OCI-M2 (cell line): ENCODE measurements at regions not wholly inside any gene's neighbourhood (a gene's known extent, or its start where the extent isn't known, plus 50 kb on each side); places are given as distances from the start of the nearest gene placed in this dataset.
"Not testable (repeated sequence)": the region's sequence is repeated elsewhere in the genome, so short reads cannot be mapped to it uniquely, and the experiment has no call there.

Experiments used
- DNase-seq: peaks from one replicate; lab custom pipeline; 2025; ENCODE audit not compliant: unreplicated experiment; lab: John Stamatoyannopoulos, UW

DNA sequence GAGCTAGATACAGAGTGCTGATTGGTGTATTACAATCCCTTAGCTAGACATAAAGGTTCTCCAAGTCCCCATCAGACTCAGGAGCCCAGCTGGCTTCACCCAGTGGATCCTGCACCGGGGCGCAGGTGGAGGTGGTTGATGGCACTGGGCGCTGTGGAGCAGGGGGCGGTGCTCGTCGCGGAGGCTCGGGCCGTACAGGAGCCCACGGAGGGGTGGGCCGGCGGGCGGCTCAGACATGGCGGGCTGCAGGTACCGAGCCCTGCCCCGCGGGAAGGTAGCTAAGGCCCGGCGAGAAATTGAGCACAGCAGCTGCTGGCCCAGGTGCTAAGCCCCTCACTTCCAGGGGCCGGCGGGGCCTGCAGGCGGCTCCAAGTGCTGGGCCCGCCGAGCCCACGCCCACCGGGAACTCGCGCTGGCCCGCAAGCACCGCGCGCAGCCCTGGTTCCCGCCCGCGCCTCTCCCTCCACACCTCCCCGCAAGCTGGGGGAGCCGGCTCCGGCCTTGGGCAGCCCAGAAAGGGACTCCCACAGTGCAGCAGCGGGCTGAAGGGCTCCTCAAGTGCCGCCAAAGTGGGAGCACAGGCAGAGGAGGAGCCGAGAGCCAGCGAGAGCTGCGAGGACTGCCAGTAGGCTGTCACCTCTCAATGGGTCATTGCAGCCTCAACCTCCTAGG lies 96.4 kb upstream of the MYO10 start:
- DNase-seq: not testable (repeated sequence)

DNA sequence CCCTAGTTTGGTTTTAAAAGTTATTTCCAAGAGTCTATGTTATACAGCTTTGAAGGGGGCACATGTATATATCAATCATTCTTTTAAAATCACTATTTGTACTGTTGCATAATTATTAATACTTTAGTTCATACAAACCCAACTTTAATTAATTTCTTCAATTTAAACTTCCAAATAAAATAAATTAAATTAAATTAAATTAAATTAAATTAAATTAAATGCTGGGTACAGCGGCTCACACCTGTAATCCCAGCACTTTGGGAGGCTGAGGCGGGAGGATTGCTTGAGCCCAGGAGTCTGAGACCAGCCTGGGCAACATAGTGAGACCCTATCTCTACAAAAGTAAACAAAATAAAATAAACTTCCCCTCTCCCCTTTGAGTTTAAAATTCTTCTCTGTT lies 98.9 kb upstream of the MYO10 start:
- DNase-seq: not testable (repeated sequence)

DNA sequence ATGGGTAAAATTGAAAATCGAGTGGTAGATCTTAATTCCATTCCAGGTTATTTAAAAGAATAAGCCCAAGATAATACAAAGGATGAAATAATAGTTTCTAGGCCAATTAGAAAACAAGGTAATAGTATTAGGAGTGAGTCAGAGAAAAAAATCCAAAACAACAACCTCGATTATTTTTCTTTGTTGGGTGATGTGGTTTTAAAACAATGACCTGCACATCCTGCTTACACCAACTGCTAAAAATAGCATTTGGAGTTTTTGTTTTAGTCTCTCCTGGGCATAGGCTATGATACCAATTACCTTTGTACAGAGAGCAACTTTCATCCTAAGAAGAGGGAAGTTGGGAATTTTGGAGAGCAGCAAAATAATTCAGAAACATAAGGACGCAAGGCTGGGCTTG lies 101.7 kb upstream of the MYO10 start:
- DNase-seq: no peak

DNA sequence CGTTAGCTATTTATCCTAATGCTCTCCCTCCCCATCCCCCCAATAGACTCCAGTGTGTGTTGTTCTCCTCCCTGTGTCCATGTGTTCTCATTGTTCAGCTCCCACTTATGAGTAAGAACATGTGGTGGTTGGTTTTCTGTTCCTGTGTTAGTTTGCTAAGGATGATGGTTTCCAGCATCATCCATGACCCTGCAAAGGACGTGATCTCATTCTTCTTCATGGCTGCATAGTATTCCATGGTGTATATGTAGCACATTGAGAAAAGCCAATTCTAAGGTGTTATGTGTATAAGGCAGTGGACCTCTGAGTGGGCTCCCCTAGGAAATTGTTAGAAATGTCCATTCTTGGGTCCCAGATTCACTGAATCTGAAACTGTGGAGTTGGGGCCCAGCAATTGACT lies 103.1 kb upstream of the MYO10 start:
- DNase-seq: no peak

DNA sequence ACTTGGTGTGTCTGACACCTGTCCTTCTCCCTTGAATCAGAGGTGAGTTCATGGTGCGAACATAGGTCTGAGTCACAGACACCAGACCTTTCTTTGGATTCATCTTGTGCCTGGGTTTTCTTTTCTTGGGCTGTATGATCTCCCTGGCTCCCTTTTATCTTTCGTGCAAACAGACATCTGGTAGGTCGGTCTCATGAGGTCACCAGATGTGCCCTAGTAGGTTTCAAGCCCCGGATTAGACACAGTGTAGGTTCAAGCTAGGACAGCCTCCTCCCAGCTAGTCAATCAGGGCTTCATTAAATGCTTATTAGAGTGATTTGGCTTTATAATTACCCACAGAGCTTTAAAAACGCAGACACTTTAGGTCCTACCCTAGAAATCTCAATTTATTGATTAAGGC lies 106.0 kb upstream of the MYO10 start:
- no peak for DNase-seq

DNA sequence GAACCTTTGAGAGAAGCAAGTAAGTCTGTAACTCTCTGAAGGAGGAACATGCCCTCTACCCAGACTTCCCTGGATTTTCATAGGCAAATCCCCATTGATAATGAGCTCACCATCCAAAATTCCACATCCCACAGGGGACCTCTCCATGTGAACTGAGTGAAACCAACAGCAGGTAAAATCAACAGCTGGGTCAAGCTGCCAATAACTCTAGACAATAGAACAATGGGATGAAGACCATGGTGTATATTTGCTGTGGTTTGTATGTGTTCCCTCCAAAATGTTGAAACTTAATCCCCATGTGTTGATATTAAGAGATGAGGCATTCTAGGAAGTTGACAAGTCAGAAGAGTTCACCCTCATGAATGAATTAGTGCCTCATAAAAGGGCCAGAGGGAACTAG lies 110.2 kb upstream of the MYO10 start:
- DNase-seq: no peak

DNA sequence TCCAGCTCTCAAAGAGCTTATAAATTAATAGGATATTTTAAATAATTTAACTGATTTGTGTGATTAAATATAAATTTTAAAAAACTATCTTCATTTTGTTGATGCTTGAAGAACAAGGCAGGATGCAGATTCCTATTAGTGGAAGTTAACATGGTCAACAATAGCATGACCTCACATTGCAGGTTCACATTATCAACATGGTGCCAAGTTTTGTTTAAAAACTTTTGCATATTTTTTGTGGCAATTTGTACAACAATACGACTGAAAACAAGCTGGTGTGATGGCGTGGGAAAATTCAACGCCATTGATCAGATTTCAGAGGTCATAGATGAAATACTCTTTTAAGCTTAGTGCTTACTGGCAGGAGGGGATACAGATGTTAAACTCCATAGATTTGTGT lies 114.1 kb upstream of the MYO10 start:
- DNase-seq: no peak

DNA sequence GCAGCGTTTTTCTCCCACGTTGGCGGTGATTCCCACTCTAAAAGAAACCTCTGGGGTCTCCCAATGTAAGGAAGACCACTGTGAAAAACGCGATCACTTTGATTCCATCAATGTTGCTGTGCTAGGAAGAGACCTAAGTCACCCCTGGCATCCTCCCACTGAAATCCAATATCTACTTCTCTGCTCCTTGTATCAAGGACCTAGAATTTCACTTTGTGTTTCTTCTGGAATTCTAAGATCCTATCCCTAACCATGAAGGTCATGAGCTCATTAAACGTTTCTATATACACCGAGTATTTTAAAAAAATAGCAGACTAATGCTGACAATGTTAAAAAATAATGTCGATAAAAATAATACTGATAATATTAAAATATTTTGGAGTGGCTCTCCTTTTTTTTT lies 118.8 kb upstream of the MYO10 start:
- no peak for DNase-seq

DNA sequence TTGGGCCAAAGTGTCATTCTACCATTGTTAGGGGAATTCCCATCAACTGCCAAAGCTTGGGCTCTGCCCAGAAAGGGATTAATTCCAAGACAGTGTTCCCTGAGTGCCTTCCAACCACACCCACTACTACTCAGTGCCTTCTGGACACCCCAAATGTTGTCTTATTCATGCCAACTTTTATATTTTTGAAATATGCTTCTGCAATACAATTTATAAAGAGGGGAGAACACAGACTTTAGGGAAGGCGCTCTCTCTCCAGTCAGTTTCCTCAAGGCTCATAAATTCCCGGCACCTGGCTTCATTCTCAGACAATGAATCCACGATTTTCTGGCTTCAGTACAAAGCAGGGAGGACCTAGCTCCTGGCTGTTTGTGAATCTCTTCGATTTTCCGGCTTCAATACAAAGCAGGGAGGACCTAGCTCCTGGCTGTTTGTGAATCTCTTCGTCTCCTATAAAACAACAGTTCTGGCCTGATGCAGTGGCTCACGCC lies 120.1 kb upstream of the MYO10 start:
- DNase-seq: no peak

DNA sequence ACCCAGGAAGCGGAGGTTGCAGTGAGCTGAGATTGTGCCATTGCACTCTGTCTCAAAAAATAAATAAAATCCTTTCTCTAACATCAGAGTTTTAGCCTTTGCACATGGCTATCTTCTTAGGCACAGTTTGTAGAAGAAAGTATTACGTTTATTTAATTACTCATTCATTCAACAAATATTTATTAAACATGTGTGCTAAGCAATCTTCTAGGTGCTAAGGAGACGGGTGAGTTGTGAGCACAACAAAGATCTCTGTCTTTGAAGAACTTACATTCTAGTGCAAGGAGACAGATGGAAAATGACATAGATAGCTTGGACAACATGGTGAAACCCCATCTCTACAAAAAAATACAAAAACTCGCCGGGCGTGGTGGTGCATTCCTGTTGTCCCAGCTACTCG lies 122.3 kb upstream of the MYO10 start:
- no peak for DNase-seq

DNA sequence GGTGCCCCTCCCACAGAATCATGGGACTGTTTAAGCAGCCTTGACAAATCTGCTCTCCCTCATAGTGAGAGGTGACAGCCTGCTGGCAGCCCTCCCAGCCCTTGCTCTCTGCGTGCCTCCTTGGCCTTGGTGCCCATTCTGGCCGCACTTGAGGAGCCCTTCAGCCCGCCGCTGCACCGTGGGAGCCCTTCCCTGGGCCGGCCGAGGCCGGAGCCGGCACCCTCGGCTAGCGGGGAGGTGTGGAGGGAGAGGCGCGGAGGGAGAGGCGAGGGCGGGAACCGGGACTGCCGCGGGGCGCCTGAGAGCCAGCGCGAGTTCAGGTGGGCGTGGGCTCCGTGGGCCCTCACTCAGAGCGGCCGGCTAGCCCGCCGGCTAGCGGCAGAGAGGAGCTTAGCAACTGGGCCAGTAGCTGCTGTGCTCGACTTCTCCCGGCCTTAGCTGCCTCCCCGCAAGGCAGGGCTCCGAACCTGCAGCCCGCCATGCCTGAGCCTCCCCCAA lies 125.9 kb upstream of the MYO10 start:
- no peak for DNase-seq

DNA sequence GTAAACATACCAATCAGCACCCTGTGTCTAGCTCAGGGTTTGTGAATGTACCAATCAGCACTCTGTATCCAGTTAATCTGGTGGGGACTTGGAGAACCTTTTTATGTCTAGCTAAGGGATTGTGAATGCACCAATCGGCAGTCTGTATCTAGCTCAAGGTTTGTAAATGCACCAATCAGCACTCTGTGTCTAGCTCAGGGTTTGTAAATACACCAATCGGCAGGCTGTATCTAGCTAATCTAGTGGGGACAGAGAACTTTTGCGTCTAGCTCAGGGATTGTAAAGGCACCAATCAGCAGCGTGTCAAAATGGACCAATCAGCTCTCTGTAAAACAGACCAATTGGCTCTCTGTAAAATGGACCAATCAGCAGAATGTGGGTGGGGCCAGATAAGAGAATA lies 126.7 kb upstream of the MYO10 start:
- not testable (repeated sequence) for DNase-seq

DNA sequence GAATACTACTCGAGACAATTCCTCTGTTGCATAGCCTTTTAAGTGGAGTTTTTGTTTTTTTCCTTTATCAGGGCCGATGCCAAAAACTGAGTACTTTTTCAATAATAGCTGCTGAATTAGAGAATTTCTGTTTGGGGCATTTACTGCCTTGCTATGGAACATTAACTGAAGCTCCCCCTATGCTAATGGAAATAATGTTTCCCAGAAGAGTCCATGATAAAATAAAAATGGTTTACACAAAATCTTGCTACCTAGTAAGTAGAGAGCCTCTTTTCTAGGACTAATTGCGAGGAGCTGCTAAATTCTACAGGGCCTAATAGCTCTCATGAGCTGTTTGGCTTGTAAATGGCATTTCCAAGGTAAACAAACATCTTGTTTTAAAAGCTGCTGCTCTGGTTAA lies 128.2 kb upstream of the MYO10 start:
- no peak for DNase-seq

DNA sequence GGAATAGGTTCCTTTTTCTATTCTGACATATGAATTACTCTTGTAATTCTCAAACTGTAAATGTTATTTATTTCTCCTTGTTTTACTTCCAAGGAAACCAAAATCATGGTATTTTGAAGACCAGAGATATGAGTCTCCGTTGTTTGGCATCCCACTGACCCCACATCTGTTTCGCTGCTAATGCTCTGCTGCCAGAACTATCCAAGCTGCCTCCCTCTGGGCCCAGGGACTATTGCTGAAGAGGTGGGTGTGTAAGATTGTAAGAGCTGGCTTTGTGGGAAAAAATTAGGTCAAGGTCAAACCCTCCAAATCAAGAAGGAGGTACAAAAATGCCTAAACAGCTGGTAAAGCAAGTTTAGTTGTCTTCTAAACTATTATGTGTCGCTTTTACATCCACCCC lies 129.4 kb upstream of the MYO10 start:
- DNase-seq: no peak

DNA sequence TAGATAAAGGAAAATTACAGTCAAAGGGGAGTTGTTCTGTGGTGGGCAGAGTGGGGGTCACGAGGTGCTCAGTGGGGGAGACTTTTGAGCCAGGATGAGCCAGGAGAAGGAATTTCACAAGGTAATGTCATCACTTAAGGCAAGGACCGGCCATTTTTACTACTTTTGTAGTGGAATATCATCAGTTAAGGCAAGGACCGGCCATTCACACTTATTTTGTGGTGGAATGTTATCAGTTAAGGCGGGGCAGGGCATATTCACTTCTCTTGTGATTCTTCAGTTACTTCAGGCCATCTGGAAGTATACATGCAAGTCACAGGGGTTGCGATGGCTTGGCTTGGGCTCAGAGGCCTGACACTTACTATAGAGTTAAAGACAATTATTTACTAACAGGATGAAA lies 129.9 kb upstream of the MYO10 start:
- not testable (repeated sequence) for DNase-seq

DNA sequence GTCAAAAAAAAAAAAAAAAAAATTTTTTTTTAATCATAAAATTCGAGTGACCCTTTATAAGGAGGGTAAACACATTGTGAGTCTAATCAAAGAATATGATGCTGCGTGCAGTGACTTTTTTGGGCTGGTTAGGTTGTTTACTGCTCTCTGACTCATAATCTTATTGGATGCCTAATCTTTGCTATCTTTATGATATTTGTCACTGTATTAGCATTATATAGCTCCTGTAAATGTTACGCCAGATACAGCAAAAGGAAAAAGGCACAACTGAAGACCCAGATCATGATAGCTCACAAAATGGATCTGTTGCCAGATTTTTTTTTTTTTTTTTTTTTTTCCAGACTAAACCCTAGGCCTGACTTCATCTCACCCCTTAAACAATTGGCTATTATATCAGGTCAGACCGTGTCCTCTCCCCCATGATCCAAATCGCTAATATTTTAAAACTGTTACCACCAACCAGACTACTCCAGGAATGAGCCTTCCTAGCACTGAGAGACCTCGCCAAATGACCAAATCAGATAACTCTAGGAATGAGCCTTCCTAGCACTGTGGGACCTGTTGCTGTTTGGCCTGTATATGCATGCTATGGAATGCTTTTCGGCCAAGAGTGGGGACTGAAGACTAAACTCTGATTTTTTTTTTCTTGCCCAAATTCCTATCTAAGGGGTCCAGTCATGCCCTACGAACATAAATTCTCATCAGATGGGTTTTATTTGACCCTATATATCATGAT lies 131.7 kb upstream of the MYO10 start:
- DNase-seq: no peak

DNA sequence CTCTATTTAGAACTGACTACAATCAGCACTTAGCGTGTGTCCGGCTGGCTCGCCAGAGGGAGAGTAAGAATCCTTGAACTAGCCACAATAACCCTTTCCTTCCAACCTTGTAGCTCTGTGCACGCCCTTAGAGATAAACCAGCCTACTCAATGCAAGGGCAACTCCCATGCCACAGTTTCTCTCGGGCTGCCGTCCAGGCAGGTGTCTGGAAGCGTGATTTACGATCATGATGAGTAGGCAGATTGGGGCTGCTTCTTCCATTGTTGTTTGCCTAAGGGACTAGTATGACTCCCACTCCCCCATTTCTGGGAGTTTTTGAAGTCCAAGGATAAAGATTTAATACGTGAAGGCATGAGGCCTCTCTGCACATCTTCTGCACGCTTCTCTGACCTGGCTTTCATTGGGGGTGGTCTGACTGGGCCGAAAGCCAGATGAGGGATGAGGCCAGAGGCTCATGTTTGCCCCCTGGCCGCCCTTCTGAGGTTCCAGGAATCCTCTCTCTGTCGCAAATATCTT lies 134.0 kb upstream of the MYO10 start:
- no peak for DNase-seq

DNA sequence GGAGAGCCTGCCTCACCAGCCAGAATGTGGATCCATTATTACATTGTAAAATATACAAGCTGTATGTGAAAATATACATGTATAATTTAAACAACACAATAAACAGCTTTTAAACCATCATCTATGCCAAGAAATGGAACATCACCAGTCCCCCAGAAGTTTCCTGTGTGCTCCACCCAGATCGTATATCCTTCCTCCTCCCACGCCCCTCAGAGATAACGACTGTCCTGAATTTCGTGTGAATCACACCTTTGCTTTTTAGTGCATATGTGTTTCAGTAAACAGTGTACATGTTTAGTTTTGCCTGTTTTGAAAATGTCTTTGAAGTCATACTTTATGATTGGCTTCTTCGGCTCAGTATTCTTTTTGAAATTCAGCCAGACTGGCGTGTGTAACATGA lies 134.6 kb upstream of the MYO10 start:
- DNase-seq: no peak

DNA sequence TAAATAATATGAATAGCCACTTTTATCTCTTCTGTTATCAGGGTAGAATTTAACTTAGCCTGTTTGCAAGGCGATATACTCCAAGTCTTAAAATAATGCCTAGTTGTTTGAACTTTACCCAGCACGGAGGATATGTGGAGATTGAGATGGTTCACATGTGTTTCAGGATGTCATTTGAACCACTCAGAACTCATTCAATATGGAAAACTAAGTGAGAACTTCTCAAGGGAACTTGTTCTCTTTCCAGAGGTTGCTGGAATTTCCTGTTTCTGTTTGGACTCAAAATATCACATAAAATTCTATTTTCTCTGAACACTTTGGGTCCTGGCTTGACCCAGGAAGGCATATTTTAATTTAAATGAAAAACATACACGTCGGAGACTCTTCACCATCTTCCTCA lies 139.1 kb upstream of the MYO10 start:
- DNase-seq: no peak

DNA sequence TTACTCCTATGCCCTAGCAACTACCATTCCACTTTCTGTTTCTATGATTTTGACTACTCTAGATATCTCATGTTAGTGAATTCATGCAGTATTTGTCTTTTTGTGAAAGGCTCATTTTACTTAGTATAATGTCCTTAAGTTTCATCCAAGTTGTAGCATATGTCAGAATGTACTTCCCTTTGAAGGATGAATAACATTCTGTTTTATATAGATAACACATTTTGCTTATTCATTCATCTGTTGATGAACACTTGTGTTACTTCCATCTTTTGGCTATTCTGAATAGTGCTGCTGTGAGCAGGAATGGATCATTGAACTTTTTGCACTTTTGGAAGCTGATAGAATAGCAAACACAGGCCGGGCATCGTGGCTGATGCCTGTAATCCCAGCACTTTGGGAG lies 140.2 kb upstream of the MYO10 start:
- no peak for DNase-seq

DNA sequence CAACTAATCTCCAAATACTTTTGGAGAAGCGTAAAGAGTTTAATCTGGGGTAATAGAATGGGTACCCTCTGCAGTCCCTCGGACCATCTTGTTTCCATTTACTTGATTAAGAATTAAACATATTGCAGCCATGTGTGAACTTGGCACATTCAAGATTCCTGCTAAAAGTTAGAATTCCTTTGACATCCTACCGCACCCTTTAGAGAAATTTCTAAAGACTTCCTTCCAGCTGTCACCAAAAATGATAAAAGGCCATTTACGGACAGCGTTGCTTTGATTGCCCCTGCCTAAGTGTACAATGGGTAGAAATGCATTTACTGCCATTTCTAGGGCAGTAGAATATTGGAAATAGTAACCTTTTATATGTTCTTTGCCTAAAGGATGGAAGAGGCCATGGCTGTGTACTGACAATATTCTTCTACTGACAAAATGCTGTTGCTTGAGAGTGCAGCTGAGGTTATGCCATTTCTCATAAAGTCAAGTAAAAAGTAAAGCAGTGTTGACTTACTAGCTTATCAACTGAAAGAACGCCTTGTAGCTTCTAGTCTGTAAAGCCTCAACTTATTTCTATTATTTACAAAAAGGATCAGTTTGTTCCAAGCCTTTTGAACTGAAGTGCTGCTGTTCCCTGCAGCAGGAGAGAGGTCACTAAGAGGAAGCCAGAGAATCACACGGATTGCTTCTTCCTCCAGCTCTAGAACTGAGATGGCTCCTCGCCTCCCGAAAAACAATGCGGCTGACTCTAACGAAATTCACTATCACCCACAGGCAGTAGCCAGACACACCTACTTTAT lies 139.8 kb upstream of the BASP1 start:
- no peak for DNase-seq

DNA sequence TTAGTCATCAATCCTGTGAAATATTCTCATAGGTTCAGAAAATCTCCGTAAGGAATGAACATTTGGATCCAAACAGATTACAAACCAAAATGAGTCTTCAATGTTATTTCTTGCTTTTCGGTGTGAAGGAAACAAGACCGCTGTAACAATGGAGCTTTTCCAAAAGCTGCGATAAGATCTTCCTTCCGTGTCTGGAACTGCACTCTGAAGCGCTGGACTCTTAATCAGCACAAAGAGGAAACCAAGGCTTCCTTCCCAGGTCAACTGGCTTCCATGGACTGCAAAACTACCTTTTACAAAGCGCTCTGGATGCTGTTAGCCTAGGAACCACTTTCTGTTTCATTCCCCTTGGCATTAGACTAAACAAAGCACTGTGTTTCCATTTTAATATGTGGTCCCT lies 137.9 kb upstream of the BASP1 start:
- DNase-seq: no peak
